ENCODE measurements at regions not wholly inside any gene's neighbourhood (a gene's known extent, or its start where the extent isn't known, plus 50 kb on each side); places are given as distances from the start of the nearest gene placed in this dataset.
"Not testable (repeated sequence)": the region's sequence is repeated elsewhere in the genome, so short reads cannot be mapped to it uniquely, and the experiment has no call there.

DNA sequence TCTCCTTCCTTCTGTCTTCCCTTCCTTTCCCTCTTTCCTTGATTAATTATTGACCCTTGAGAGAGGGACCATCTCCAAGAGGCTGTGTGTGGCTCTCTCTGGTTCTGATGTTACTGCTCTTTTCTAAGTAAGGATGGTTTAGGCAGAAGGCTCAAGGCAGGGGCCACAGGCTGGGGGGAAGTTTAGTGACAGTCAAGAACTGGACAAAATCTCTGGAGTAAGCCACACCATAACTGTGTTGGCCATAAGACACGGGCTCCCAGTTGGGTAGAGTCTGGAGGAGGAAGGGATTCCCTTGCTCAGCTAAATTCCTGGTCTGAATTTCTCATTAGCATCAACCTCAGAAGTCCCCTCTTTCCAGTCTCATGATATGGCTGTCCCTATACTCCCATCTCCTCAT, 74.7 kb downstream of the BUD13 start:
- no peak for DNase-seq

DNA sequence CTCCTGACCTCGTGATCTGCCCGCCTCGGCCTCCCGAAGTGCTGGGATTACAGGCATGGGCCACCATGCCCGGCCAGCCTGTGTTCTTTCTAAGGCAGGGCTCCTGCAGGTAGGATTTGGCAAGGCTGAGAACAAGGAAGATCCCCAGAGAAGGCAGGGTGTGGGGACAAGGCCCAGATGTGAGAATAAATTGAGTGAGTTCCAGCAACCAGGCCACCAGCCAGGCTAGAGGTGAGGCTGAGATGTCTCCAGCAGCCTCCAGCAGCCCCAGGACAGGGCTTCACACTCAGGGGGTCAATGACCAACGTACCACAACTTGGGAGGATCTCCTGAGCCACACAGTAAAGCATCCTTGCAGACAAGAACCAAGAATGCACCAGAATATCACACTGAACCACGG, 75.1 kb downstream of the BUD13 start:
- no peak for DNase-seq

DNA sequence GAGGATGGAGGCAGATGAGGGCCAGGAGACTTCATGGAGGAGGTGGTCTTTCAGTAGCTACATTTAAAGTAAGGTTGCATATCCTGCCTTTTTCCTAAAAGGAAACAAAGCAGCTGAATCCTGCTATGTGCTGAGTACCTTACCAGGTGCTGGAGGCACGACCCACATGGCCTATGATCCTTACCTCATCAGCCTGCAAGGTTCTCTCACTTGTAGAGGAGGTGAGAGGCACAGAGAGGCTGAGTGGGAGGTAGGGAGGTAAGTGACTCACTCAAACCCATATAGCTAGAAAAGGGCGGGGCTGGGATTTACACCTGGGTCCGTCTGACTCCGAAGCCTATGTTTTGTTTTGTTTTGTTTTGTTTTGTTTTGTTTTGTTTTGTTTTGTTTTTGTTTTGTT, 75.8 kb downstream of the BUD13 start:
- DNase-seq = no peak

DNA sequence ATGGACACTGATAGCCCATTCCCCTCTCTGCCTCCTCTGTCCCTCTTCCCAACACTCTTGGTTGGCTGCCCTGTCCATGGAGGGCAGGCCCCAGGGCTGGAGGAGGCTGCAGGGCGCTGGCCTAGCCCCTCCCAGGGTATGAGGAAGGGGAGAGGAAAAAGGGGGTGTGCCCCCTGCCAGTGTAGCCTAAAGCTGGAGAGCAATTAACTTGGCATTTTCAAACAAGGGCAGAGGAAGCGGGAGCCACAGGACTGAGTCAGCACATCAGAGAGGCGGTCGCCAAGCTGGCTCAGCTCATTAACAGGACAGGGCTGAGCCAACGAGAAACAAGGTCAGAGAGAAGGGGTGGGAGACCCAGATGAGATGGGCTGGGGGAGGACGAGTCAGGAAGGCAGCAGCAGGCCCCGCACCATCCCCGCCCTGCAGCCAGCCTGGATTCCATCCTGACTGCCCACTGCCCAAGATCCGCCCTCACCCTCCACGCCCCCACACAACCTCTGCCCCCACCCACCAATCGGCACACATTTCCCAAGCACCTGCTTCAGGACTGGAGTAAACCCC, 76.3 kb downstream of the BUD13 start:
- no peak for DNase-seq

DNA sequence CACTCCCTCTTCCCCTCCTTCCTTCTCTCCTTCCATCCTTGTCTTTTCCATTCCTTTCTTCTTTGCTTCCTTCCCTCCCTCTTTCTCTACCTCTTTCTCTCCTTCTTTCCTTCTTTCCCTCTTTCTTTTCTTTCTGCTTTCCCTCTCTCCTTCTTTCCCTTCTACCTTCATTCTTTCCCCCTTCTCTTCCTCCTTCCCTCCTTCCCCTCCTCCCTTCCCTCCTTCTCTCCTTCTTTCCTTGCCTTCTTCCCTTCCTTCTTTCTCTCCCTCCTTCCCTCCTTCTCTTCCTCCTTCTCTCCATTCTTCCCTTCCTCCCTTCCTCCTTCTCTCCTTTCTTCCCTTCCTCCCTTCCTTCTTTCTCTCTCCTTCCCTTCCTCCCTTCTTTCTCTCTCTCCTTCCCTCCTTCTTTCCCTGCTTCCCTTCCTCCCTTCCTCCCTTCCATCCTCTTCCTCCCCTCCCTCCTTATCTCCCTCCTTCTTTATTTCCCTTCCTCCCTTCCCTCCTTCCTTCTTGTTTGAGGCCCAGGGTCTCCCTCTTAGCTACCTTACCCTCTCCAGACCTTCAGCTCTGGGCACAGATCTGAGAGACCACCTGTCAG, 77.0 kb downstream of the BUD13 start:
- no peak for DNase-seq

DNA sequence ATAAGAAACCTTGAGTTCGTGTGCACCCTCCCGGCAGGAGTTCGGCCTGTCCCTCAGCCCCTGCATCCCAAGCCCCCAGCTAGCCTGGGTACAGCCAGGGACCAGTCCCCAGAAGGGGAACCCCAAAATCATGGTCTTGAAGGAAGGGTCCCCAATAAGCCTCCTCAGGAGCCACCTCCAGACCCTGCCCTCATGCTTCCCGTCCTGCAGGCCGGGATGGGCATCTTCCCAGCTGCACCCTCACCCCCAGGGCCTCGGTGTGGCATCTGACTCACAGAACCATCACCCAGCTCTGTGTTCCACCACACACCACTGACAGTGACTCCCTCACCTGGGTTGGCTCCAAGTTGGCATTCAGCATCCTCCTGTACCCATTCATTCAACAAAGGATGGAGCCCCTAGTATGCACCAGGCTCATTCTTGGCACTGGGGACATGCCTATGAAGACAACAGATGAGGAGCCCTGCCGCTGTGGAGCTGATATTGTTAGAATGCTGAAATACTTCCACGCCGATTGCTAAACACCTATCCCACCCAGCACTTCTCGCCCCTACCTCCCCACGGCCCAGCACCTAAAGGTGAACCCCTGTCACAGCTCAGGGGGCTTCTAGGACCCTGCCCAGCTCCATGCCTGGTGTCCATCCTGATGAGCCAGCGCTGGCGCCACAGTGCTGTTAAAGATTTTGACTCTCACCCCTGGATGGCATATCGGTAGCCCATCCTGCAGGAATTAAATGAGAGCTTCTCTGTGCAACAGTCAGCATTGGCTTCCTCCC, 77.8 kb downstream of the BUD13 start:
- DNase-seq = no peak

DNA sequence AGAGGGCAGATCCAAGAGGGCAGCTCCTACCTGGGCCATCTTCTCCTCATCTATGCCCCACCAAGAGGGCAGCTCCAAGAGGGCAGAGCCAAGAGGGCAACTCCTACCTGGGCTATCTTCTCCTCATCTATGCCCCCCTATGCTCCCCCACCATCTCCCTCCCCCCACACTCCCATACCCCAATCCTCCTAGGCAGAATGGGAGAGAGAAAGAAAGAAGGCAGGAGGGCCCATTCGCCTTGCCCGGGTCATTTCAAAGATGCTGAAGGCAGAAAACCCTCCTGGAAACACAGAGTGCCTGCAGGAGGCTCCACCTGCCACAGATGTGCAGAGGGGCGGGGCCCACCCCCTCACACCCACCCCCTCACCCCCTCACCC, 78.5 kb downstream of the BUD13 start:
- no peak for DNase-seq

DNA sequence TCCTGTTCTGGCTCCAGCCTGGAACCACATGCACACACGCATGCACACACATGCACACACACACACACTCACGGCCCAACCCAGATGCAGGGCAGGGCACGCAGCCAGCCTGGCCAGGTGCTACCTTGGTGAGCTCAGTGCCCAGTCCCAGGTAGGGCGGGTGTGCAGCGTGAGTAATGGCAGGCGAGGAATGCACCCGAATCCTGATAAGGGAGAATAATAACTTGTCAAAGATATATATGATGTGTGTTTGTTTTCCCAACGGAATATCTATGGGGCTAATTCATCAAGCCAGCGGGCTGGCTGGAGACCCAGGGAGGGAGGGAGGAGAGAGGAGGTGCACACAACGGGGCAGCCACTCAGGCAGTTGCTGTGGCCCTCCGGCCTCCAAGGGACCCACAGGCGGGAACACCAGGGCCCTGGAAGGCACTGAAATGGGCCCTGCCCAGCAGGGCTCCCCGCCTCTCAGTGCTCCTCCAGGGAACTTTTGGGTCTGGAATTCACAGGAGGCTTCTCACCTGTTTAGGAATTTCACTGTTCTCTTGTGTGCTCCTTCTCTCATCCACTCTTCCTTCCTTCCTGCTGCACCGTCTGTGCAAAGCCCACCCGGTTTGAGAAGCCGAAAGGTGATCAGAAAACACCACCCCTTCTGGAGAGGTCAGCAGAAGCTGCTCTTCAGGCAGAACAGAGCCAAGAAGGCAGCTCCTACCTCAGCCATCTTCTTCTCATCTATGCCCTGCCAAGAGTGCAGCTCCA, 79.0 kb downstream of the BUD13 start:
- DNase-seq = no peak

DNA sequence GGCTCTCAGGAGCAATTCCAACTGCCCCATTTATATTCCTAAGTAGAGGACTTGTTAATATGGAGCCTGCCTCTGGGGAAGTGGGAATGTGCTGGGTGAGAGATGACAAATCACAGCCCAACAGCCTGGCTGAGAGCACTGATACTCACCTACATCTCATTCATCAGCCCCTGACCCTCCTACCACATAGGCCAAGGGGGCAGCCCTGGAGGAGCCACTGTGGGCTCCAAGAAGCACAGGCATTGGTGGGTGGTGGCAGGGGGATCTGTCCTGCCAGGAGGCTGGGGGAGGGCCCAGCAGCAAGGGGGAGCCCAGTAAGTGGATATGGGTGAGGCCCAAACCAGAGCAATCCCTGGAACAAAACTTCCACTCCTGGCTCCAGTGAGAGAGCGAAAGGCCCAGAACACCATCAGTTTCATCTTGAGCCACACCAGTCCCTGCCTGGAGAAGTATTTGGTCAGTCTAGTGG, 79.7 kb downstream of the BUD13 start:
- no peak for DNase-seq

DNA sequence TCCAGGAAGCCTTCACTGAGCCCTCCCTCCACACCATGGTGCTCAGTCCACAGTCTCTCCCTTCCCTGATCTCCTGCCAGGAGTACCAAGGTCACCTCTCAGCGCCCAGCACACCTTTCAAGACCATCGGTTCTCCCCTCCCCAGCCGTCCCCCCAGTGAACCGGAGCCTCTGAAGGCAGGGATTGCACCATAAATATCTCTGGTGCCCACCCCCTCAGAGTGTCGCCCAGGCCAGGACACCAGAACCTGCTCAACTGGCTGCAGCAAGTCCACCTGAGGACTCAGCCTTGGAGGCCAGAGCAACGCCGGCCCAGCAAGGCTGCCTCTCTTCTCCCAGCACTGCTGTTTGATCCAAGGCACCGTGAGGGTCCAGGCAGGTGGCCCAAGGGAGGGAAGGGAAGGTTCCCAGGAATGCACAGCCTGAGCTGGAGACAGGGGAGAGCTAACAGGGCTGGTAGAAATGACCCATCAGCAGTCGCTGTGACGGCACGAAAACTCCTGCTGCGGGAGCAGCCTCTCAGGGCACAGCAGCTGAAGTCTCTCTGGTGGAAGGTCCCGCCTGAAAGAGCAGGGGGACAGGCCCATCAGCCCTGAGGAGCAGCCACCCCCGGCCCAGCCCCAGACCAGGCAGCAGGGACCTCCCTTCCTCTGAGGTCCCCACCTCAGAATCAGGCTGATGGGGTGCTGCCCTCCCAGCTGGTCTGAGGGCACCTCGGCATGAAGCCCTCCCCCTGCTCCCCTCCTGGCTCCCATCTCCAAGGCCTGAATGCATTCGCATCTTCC, 80.3 kb downstream of the BUD13 start:
- no peak for DNase-seq

DNA sequence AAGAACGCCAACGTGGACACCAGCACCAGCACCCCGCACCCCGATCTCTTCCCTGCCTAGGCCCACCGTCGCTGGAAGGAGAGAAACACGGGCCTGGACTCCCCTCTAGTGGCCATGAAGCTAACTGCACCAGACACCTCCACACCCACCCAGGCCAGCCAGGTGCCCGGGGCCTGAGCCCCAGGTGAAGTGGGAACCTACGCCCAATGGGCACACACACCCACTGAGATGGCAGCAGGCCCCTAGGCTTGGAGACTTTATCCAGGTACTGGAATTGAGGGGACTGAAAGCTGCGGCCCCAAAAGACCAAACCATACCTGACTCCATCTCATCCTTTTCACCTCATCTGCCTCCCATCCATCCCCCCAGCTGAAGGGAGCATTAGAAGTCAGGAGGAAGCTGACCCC, 81.0 kb downstream of the BUD13 start:
- no peak for DNase-seq

DNA sequence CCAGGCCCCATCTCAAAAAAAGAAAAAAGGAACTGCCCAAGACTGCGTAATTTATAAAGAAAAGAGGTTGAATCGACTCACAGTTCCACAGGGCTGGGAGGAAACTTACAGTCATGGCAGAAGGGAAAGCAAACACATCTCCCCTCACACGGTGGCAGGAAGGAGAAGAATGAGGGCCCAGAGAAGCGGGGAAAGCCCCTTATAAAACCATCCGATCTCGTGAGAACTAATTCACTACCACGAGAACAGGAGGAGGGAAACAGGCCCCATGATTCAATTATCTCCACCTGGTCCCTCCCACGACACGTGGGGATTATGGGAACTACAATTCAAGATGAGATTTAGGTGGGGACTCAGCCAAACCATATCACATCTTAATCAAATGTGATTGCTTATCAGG, 82.2 kb downstream of the BUD13 start:
- DNase-seq = no peak

DNA sequence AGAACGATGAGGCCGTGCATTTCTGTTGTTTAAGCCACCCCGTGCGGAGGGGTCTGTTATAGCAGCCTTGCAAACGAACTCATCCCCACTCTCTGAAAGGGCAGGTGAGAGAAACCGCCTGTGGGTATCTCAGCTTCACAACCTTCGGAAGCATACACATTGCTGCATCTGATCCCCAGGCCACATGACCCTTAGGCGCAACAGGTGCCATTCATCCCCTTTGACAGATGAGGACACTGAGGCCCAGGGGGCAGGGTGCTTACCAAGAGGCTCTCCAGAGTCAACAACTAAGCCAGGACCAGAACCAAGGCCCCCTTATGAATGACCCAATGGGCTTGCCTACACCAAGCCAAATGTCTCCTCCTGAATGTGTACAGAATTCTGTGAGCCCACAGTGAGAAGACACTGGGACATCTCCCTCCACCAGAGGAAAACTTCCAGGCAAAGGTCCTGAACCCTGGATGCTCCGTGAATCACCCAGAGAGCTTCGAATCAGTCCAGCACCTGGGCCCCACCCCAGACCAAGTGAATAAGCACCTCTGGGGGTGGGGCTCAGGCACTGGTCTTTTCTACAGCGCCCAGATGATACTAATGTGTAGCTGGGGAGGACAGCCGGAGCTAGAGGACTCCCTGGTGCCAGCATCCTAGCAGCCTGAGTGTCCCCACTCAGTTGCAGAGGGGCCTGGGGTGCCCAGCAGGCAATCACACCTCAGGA, 83.2 kb downstream of the BUD13 start:
- DNase-seq = no peak

DNA sequence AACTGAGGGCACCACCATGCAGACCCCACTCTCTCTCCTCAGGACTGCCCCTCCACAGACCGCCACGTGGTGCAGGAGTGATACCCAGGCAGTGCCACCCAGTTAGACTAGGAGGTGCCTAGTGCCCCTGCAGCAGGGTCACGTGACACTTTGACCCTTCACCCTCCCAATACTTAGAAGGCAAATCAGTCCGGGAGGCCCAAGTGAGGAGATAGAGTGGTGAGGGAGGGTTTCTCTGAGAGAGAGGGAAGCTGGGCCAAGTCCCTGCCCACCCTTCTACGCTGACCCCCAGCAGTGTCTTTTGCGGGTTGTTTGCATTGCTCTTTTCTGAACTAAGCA, 84.6 kb downstream of the BUD13 start:
- DNase-seq = no peak

DNA sequence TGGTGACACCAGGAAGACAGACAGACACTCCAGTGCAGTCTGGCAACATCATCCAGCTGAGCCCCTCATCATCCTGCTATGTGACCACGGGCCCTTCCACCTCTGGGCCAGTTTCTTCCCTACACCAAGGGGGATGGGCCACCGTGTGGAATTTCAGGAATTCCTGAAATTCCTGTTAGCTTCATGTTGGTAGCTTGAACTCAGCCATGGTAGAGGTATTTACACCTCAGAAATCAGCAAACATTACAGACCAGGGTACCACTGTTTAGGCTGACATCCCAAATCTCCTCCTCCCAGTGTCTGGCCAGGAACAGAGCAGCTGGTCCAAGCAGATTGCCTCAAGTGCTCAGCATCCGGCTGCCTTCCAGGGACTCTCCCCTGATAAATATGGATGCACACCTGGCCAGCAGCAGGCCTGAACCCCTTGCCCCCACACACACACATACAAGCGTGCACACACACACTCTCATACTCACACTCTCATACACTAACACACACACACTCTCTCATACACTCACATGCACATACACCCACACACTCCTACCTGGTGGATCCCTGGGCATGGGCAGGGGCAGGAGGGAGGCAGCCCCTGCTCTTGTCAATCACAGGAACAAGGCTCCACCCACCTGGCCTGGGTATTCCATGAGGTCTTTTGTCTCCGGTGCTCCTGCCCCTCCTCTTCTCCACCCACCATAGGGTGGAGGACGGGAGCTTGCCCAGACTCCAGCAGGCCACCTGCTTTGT, 85.2 kb downstream of the BUD13 start:
- peak; percentile 88 for DNase-seq

DNA sequence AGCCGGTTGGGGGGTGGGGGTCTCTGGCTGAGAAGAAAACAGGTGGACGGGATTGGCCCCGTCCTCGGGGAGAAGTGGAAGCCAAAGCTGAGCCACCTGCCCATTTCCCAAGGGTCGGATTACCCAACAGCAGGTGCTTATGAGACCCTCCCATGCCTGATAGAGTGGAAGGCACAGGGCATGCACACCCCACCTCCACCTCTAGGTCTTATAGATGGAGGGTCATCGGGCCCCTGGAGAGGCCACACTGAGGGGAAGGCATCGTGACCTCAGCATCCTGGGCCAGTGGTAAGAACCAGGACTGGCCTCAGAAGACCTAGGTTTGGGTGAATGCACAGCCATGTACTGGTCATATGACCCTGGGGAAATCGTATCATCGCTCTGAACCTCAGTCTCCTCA, 85.9 kb downstream of the BUD13 start:
- DNase-seq = peak; percentile 80

DNA sequence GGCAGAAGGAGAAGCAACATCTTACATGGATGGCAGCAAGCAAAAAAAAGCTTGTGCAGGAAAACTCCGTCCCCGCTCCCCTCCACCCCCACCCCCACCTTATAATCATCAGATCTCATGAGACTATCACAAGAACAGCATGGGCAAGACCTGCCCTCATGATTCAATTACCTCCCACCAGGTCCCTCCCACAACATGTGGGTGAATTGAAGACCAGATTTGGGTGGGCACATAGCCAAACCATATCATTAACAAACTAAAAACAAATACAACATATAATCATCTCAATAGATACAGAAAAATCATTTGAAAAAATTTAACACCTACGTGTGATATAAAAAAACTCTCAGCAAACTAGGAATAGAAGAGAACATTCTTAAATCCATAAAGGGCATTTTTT, 88.8 kb downstream of the BUD13 start:
- DNase-seq = no peak

DNA sequence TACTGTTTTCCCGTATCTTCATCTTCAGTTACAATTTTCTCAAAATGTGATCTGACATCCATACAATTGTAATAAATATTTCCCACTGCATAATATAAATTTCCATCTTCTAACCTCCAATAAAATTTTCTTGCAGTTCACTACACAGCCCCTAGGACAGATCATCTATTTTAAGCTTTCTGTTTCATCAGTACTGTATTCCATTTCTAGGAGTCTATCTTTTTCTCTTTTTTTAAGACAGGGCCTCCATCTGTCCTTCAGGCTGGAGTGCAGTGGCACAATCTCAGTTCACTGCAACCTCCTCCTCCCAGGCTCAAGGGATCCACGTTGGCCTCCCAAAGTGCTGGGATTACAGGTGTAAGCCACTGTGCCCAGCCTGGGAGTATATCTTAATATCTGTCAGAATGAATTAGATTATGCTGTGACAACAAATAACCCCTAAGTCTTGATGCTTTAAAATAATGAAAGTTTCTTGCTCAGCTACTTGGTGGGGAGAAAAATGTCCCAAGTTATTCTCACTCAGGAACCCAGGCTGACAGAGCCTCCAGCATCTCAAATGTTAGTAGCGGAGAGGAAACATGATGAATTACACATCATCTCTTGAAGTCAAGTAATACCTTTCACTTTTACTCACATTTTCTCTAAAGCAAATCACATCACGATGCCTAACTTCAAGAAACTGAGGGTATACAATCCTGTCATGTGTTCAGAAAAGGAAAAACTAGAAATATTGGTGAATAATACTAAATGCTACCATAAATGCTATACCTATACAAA, 92.2 kb downstream of the BUD13 start:
- DNase-seq = no peak

DNA sequence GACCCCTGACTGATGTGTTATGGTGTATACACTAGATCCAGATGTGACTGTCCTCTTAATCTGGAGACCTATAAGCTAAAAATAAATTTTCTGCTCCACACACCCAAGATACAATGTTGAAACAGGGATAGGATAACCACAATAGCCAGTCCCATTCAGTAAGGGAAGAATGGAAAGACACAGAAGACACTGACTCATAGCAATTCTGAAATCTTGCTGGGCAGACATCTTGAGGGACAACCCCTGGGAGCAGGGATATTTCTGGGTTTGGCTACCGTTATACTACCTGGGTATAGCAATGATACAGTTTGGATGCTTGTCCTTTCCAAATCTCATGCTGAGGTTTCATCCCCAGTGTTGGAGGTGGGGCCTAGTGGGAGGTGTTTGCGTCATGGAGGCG, 93.9 kb downstream of the BUD13 start:
- no peak for DNase-seq

DNA sequence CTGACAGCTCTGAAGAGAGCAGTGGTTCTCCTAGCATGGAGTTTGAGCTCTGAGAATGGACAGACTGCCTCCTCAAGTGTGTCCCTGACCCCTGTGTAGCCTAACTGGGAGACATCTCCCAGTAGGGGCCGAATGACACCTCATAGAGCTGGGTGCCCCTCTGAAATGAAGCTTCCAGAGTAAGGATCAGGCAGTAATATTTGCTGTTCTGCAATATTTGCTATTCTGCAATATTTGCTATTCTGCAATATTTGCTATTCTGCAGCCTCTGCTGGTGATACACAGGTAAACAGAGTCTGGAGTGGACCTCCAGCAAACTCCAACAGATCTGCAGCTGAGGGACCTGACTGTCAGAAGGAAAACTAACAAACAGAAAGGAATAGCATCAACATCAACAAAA, 105.5 kb downstream of the BUD13 start:
- DNase-seq = not testable (repeated sequence)

Data from NCI-H524 treated with DMSO at 0.1 percent for 48 hours (cell line).